H1 (cell line): ENCODE measurements at regions not wholly inside any gene's neighbourhood (a gene's known extent, or its start where the extent isn't known, plus 50 kb on each side); places are given as distances from the start of the nearest gene placed in this dataset.

Source experiments
- CTCF ChIA-PET: fragments of 300-600 bp; sonication (Branson Sonifier 250); formaldehyde crosslinking; loops from one replicate; lab custom pipeline; 2021; ENCODE audit not compliant: partially characterized antibody; lab: Charles Lee
- POLR2A ChIA-PET: fragments of 300-600 bp; sonication (Branson Sonifier 250); formaldehyde crosslinking; loops from one replicate; lab custom pipeline; 2021; ENCODE audit warnings: inconsistent platforms; ENCODE audit not compliant: partially characterized antibody; lab: Charles Lee
- DNase-seq, 2 experiments: peaks; one replicate each; pipeline versions ENCODE4 v3.0.0 to v3.0.0-alpha.2; 2010 to 2022; ENCODE audit warnings: low spot score in 2 of 2, low read depth in 1 of 2, mixed read lengths in 1 of 2
- FAIRE-seq: peaks from 2 replicates; lab custom pipeline; 2011; peaks lifted over from hg19 to GRCh38; lab: Jason Lieb, UNC
- H2AFZ ChIP-seq: 2 replicates; pipeline ENCODE4 v1.8.1; 2012; ENCODE audit warnings: low read length, inconsistent platforms
- H2AK5ac ChIP-seq: 2 replicates; pipeline ENCODE4 v1.6.1; 2013; ENCODE audit warnings: low read depth, low read length
- H2BK120ac ChIP-seq: replicated peaks from 2 replicates; pipeline ENCODE3; 2013; ENCODE audit warnings: low read depth, low read length, inconsistent platforms
- H2BK12ac ChIP-seq: 2 replicates; pipeline ENCODE4 v1.6.1; 2013; ENCODE audit warnings: low read depth, low read length
- H2BK15ac ChIP-seq: 2 replicates; pipeline ENCODE4 v1.6.1; 2013; ENCODE audit warnings: low read length
- H2BK20ac ChIP-seq: 2 replicates; pipeline ENCODE4 v1.6.1; 2013; ENCODE audit warnings: low read length
- H2BK5ac ChIP-seq: 2 replicates; pipeline ENCODE4 v1.6.1; 2013; ENCODE audit warnings: low read depth, low read length
- H3K14ac ChIP-seq: 2 replicates; pipeline ENCODE4 v1.6.1; 2013; ENCODE audit warnings: inconsistent platforms; ENCODE audit not compliant: insufficient read length
- H3K18ac ChIP-seq: 2 replicates; pipeline ENCODE4 v1.6.1; 2013; ENCODE audit warnings: low read length; ENCODE audit errors: extremely low read depth
- H3K23ac ChIP-seq: 2 replicates; pipeline ENCODE4 v1.6.1; 2013; ENCODE audit warnings: inconsistent platforms; ENCODE audit not compliant: insufficient read length
- H3K23me2 ChIP-seq: 2 replicates; pipeline ENCODE4 v1.6.1; 2013; ENCODE audit warnings: low read depth, low read length
- H3K27ac ChIP-seq: 2 replicates; pipeline ENCODE4 v1.6.1; 2011; ENCODE audit warnings: low read depth, low read length, inconsistent platforms
- H3K27me3 ChIP-seq, 4 experiments: replicated peaks in 1 of 4; 1 replicate in 1 of 4; 2 replicates in 3 of 4; pipeline versions ENCODE4 v1.6.1 to v1.8.1; 2011 to 2013; ENCODE audit warnings: low read length in 3 of 4, mild to moderate bottlenecking in 3 of 4, inconsistent platforms in 2 of 4, mixed read lengths in 2 of 4, moderate library complexity in 1 of 4; ENCODE audit not compliant: control insufficient read depth in 3 of 4, insufficient read depth in 3 of 4; ENCODE audit errors: extremely low read depth in 1 of 4
- H3K36me3 ChIP-seq, 4 experiments: 2 replicates each; pipeline versions ENCODE4 v1.6.1 to v1.8.1; 2011 to 2013; ENCODE audit warnings: mild to moderate bottlenecking in 4 of 4, low read length in 3 of 4, moderate library complexity in 2 of 4, control low read depth in 1 of 4, inconsistent platforms in 1 of 4; ENCODE audit not compliant: insufficient read depth in 4 of 4, control insufficient read depth in 2 of 4
- H3K4ac ChIP-seq: replicated peaks from 2 replicates; pipeline ENCODE3; 2013; ENCODE audit warnings: low read length, low read depth, mixed read lengths, inconsistent platforms; ENCODE audit not compliant: insufficient read length
- H3K4me1 ChIP-seq, 4 experiments: replicated peaks in 1 of 4; 1 replicate in 1 of 4; 2 replicates in 3 of 4; pipeline versions ENCODE4 v1.6.1 to v1.8.1; 2011 to 2013; ENCODE audit warnings: low read length in 3 of 4, inconsistent platforms in 2 of 4, mixed read lengths in 1 of 4; ENCODE audit not compliant: insufficient read depth in 4 of 4, control insufficient read depth in 3 of 4
- H3K4me2 ChIP-seq, 2 experiments: 2 replicates each; pipeline versions ENCODE4 v1.6.1 to v1.8.1; 2011 to 2013; ENCODE audit warnings: low read depth in 2 of 2, low read length in 2 of 2, control low read depth in 1 of 2, inconsistent platforms in 1 of 2, mild to moderate bottlenecking in 1 of 2; ENCODE audit not compliant: insufficient read depth in 1 of 2
- H3K4me3 ChIP-seq, 4 experiments: fragments of 200-600, 300-600 bp in 1 of 4; sonication (generic), shearing (Covaris generic), sonication (Bioruptor Twin) in 1 of 4; 2 replicates each; pipeline versions ENCODE4 v1.5.1 to v1.8.1; 2011 to 2016; ENCODE audit warnings: low read length in 4 of 4, low read depth in 3 of 4, control low read depth in 2 of 4, inconsistent platforms in 2 of 4, mild to moderate bottlenecking in 2 of 4, mixed read lengths in 1 of 4, moderate library complexity in 1 of 4; ENCODE audit not compliant: insufficient read depth in 2 of 4; ENCODE audit errors: extremely low read depth in 1 of 4
- H3K56ac ChIP-seq: replicated peaks from 2 replicates; pipeline ENCODE3; 2013; ENCODE audit warnings: low read depth, mild to moderate bottlenecking, mixed read lengths, low read length, inconsistent platforms; ENCODE audit not compliant: insufficient read length
- H3K79me1 ChIP-seq: 2 replicates; pipeline ENCODE4 v1.6.1; 2013; ENCODE audit warnings: low read depth, low read length, control low read depth
- H3K79me2 ChIP-seq, 2 experiments: 2 replicates each; pipeline versions ENCODE4 v1.6.1 to v1.8.1; 2012 to 2013; ENCODE audit warnings: low read length in 2 of 2, mild to moderate bottlenecking in 2 of 2, inconsistent platforms in 1 of 2; ENCODE audit not compliant: insufficient read depth in 2 of 2, control insufficient read depth in 1 of 2
- H3K9ac ChIP-seq, 4 experiments: replicated peaks in 1 of 4; 1 replicate in 1 of 4; 2 replicates in 3 of 4; pipeline versions ENCODE4 v1.6.1 to v1.8.1; 2011 to 2013; ENCODE audit warnings: low read depth in 3 of 4, low read length in 3 of 4, control low read depth in 2 of 4, mild to moderate bottlenecking in 2 of 4, moderate library complexity in 2 of 4, inconsistent platforms in 1 of 4; ENCODE audit errors: extremely low read depth in 1 of 4
- H3K9me3 ChIP-seq, 2 experiments: 2 replicates each; pipeline versions ENCODE4 v1.6.1 to v1.8.1; 2012 to 2013; ENCODE audit warnings: mild to moderate bottlenecking in 2 of 2, moderate library complexity in 2 of 2, control low read depth in 1 of 2, inconsistent platforms in 1 of 2, low read depth in 1 of 2, low read length in 1 of 2, mixed read lengths in 1 of 2; ENCODE audit not compliant: insufficient read depth in 2 of 2
- H4K20me1 ChIP-seq, 2 experiments: replicated peaks in 1 of 2; 2 replicates each; pipeline versions ENCODE3 to v1.8.1; 2011 to 2013; ENCODE audit warnings: inconsistent platforms in 2 of 2, low read length in 2 of 2, mild to moderate bottlenecking in 1 of 2; ENCODE audit not compliant: insufficient read depth in 2 of 2, control insufficient read depth in 1 of 2
- H4K5ac ChIP-seq: 2 replicates; pipeline ENCODE4 v1.6.1; 2013; ENCODE audit warnings: low read length, low read depth, mixed read lengths, inconsistent platforms; ENCODE audit not compliant: insufficient read length
- H4K8ac ChIP-seq: 2 replicates; pipeline ENCODE4 v1.8.0; 2013; ENCODE audit warnings: mild to moderate bottlenecking, moderate library complexity, low read length, inconsistent platforms; ENCODE audit not compliant: insufficient read depth; ENCODE audit errors: extremely low read depth
- H4K91ac ChIP-seq: replicated peaks from 2 replicates; pipeline ENCODE3; 2013; ENCODE audit warnings: low read length, mixed read lengths, inconsistent platforms; ENCODE audit not compliant: insufficient read length
- CBX5 ChIP-seq: fragments of 300-800, 300-1000 bp; sonication (generic); IDR thresholded peaks from 2 replicates; pipeline ENCODE4 v1.7.1; 2016; ENCODE audit warnings: antibody characterized with exemption, low read length, low read depth
- CBX8 ChIP-seq: fragments of 300-800, 300-1000 bp; sonication (generic); IDR thresholded peaks from 2 replicates; pipeline ENCODE4 v1.7.1; 2016; ENCODE audit warnings: low read depth, low read length, borderline replicate concordance
- CHD2 ChIP-seq: IDR thresholded peaks from 2 replicates; pipeline ENCODE4 v1.6.1; 2012; ENCODE audit warnings: low read length, improper control_type of control experiment
- CTBP2 ChIP-seq: IDR thresholded peaks from 2 replicates; pipeline ENCODE4 v1.7.0; 2011; ENCODE audit warnings: borderline replicate concordance, mild to moderate bottlenecking, moderate library complexity, mixed read lengths, low read length; ENCODE audit not compliant: insufficient read depth, insufficient read length
- GABPA ChIP-seq: IDR thresholded peaks from 2 replicates; pipeline ENCODE4 v1.6.1; 2011; ENCODE audit warnings: mild to moderate bottlenecking, low read length, moderate library complexity, borderline replicate concordance; ENCODE audit not compliant: insufficient read depth
- SP1 ChIP-seq: IDR thresholded peaks from 2 replicates; pipeline ENCODE4 v1.6.1; 2011; ENCODE audit warnings: low read depth, low read length
- SP4 ChIP-seq: IDR thresholded peaks from 2 replicates; pipeline ENCODE4 v1.6.1; 2012; ENCODE audit warnings: low read length, inconsistent platforms
- WGBS, 2 experiments: shearing (Covaris generic) in 1 of 2; methylation state at CpG; one replicate each; pipeline versions ENCODE4 v1.1.6 to v1.1.7; 2013 to 2015; ENCODE audit warnings: low lambda C conversion rate in 2 of 2, mixed read lengths in 2 of 2, inconsistent platforms in 1 of 2, low coverage in 1 of 2, missing lambda C conversion rate in 1 of 2; ENCODE audit not compliant: insufficient replicate concordance in 2 of 2, insufficient coverage in 1 of 2, insufficient read length in 1 of 2; ENCODE audit errors: extremely low coverage in 1 of 2, missing lambda C conversion rate in 1 of 2; 5-methylcytosine and 5-hydroxymethylcytosine counted together

- H3K4me2 ChIP-seq = no peak overlapping the region
- no peak overlapping the region for H2BK120ac ChIP-seq
- H4K20me1 ChIP-seq = no peaks in the 10 kb centered on the region
- H4K91ac ChIP-seq = no peak overlapping the region
- no peak overlapping the region for H3K27ac ChIP-seq
- H2AFZ ChIP-seq = no peak overlapping the region
- no peaks in the 10 kb centered on the region for H3K9me3 ChIP-seq
- H4K8ac ChIP-seq = no peak overlapping the region
- H3K36me3 ChIP-seq = no peaks in the 10 kb centered on the region
- H3K27me3 ChIP-seq = no peaks in the 10 kb centered on the region
- no peak overlapping the region for H3K23ac ChIP-seq
- no peak overlapping the region for H3K14ac ChIP-seq
- no peak overlapping the region for H2BK20ac ChIP-seq
- no peak overlapping the region for H3K56ac ChIP-seq
- H3K9ac ChIP-seq = no peak overlapping the region
- TF ChIP-seq CBX8 = no peak
- TF ChIP-seq CHD2 = no peak
- no peak for TF ChIP-seq SP1
- no peak for TF ChIP-seq CBX5
- TF ChIP-seq CTBP2 = no peak
- TF ChIP-seq GABPA = no peak
- TF ChIP-seq SP4 = no peak
- POLR2A ChIA-PET = no interaction called here
- H3K18ac ChIP-seq = no peak overlapping the region
- WGBS, 2 experiments = 81% methylated on average over 1 of the region's 1 CpG; no CpG with 5 or more reads in 1 of the 2 experiments
- H3K4me1 ChIP-seq = no peaks in the 10 kb centered on the region
- no peaks in the 10 kb centered on the region for H3K23me2 ChIP-seq
- DNase-seq (no peak), FAIRE-seq (no peak)
- H2AK5ac ChIP-seq = no peak overlapping the region
- H4K5ac ChIP-seq = no peak overlapping the region
- no peak overlapping the region for H2BK5ac ChIP-seq
- no peak overlapping the region for H2BK15ac ChIP-seq
- no peak overlapping the region for H3K4ac ChIP-seq
- no peak overlapping the region for H2BK12ac ChIP-seq
- H3K79me2 ChIP-seq = no peaks in the 10 kb centered on the region
- no peaks in the 10 kb centered on the region for H3K79me1 ChIP-seq
- CTCF ChIA-PET = interaction anchor here (0.7 to 4.2 kb wide), 13 partner anchors 8 to 700 kb away, joined by 3 to 34 read pairs (median 8); no protein-coding TSS in a partner anchor
- no peak overlapping the region for H3K4me3 ChIP-seq
Measured at GRCh38 chr14:24712374-24712773, 78.4 kb upstream of the GZMB start.
